HTR-8/SVneo (cell line): ENCODE measurements at regions not wholly inside any gene's neighbourhood (a gene's known extent, or its start where the extent isn't known, plus 50 kb on each side); places are given as distances from the start of the nearest gene placed in this dataset.
A peak's percentile ranks its signal among the peaks of the same experiment; 100 is the strongest.
"Not testable (repeated sequence)": the region's sequence is repeated elsewhere in the genome, so short reads cannot be mapped to it uniquely, and the experiment has no call there.

Source experiments
- DNase-seq: peaks from one replicate; pipeline ENCODE4 v3.0.0; 2011; ENCODE audit warnings: low spot score, mixed read lengths; ENCODE audit not compliant: insufficient read length
- FAIRE-seq: peaks from 2 replicates; lab custom pipeline; 2011; peaks lifted over from hg19 to GRCh38; lab: Jason Lieb, UNC

DNA sequence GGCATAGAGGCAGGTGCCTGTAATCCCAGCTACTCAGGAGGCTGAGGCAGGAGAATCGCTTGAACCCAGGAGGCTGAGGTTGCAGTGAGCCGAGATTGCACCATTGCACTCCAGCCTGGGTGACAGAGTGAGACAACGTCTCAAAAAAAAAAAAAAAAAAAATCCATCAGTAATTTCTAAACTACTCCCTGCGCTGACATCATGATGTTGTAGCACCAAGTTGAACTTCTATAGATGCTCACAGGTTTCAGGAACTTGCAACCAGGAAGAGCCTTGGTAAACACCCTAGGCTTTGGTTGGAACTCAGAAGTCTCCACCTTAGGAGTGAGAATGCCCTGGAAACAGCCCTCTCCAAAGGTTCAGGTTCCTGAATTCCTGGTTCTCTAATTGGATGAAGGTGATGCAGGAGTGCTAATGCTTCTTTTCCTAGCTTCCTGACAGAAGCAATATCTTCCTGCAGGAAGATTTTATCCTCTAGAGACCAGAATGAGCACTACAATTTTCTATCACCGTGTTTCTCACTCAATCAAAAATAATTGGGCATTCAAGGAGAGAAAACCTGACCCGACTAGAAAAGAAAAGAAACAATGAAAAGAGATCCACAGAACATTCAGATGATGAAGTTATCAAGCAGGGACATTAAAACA is 469.6 kb downstream of the GADD45G start:
- no peak for DNase-seq
- FAIRE-seq, result no peak

DNA sequence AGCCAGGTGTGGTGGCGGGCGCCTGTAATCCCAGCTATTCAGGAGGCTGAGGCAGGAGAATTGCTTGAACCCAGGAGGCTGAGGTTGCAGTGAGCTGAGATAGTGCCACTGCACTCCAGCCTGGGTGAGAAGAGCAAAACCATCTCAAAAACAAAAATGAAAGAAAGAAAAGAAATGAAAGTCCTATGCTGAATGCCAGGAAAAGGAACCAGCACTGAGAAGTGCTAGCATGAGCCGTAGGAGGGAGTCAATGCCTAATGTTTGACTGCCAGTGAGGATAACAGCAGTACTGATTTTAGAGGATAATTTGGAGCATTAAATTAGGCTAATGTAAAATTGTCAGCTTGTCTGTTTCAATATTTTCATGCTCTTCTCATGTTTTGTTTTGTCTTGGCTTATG is 472.8 kb downstream of the GADD45G start:
- FAIRE-seq, DNase-seq: not testable (repeated sequence)

DNA sequence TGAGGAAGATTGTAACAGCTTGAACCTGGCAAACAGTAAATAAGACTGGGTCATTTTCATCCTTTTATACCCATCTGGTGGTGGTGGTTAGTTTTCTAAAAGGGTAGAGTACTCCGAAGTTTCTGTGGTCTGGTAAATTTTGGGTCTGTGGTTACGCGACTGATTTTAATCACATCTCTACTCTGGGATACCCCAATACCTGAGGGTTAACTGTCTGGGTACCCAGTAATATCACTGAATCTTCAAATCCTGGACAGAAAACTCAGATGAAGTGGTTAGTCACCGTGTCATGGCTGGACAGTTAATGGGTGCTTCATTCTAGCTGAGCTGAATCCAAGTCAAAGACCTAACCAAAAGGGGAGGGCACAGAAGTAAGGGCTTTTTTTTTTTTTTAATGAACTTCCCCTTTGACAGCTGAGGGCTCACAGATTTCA is 474.2 kb downstream of the GADD45G start:
- DNase-seq, result no peak
- no peak for FAIRE-seq

DNA sequence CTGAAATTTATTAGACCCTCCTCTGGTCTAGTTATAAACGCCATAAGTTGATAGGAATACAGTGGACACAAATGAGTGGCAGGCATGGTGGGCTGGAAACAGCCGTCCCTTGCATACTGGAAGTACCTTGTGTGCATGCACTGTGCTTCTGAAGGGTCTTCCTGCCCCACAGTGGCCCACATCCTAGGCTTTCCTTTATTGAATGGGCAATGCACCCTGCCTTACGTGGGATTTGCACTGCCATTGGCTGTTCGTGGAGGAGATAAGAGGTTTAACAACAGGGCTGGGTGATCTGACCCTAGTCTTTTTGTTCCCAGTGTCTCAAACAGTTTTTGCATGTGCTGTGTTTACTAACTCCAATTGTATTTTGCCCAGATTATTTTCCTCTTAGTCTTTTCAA is 480.8 kb downstream of the GADD45G start:
- FAIRE-seq (no peak), DNase-seq (no peak)

DNA sequence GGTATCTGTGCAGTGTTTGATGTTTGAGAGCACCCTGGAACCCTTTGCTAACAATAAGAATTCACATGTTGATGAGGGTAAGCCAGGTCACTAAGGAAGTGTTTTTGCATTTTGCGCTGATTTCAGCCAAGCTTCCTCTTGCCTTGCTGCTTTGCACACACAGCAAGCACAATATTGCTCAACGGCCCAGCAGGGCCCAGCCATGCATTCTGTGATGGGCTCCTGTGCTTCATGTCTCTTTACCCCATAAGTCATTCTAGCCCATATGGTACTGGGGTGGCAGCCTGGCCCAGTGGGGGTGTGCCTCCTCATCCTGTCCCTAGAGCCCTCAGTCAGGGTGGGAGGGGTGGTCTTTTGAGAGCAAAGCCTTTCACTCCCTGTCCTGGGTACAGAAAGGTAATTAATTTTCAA is 481.3 kb downstream of the GADD45G start:
- FAIRE-seq (no peak), DNase-seq (no peak)

DNA sequence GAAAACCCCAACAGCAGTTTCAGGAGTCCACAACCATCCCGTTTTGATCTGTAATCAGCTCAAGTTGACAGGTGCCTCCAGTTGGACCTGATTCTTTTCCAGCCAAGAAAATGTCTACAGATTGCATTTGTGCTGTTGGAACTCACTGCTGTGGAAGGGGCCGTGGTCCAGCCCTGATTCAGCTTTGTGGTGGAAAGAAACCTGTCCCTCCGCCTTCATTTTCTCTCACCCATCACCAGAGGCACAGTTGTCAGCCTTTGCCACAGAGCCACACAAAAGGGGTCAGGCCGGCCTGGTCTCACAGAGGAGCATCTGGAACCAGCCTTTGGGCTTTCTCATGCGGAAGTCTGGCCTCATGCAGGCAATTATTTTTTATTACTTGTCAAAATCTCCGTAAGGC is 483.6 kb downstream of the GADD45G start:
- DNase-seq (no peak), FAIRE-seq (no peak)

DNA sequence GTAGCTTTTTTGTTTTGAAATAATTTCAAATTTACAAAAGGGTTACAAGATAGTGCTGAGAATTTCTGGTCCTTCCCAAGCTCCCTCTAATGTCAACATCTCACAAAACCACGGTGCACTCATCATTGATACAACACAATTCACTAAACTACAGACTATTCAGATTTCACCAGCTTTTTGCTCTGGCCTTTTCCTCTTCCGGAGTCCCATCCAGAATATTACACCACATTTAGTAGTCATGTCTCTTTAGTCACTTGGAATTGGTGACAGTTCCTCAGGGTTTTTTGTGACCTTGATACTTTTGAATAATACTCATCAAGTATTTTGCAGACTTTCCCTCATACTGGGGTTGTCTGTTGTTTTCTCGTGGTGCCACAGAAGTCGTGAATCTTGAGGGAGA is 484.0 kb downstream of the GADD45G start:
- no peak for DNase-seq
- FAIRE-seq, result no peak

DNA sequence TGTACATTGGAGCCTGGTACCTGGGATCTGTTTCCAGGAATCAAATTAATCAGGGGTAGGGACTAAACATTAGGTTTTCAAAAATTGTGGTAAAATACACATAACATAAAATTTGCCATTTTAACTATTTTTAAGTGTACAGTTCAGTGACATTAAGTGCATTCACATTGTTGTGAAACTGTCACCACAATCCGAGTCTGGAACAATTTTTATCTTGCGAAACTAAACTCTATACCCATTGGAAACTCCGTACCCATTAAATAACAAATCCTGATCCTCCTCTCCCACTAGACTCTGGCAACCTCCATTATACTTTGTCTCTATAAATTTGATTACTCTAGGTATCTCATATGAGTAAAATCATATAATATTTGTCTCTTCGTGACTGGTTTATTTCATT is 486.2 kb downstream of the GADD45G start:
- DNase-seq (no peak), FAIRE-seq (no peak)

DNA sequence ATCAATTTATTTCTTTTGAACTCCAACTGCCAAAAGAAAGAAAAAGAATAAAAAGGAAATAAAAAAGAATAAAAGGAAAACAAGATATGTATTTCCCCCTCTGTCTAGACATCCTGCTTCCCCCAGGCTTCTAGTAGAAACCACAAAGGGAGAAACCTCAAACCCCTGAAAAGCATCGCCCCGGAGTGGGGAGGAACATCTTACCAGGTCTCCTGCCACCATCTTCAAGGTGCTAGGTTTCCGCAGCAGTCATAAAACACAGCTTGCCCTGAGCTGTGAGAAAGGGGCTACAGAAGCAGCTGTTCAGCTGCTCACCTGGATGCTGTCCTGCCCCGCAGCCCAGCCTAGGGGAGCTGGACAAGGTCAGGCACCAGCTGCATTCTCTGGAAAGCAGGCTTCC is 487.7 kb downstream of the GADD45G start:
- no peak for FAIRE-seq
- no peak for DNase-seq

DNA sequence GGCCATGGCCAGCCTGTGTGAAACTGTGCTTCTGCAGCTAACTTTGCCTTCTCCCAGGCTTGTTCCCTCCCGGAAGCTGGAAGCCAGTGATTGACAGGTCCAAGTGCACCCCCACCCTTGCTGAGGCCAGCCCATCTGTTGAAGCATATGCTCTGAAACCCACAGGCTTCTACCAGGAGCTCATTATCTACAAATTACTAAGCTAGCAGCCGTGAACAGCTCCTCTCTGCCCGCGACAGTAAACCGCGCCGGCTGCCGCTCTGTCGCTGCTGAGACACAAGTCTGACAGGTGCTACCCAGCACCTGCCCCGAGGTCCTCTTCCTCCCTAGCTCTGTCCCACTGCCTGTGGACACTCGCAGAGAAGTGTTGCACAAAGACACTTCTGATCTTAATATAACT is 490.9 kb downstream of the GADD45G start:
- FAIRE-seq (no peak), DNase-seq (no peak)

DNA sequence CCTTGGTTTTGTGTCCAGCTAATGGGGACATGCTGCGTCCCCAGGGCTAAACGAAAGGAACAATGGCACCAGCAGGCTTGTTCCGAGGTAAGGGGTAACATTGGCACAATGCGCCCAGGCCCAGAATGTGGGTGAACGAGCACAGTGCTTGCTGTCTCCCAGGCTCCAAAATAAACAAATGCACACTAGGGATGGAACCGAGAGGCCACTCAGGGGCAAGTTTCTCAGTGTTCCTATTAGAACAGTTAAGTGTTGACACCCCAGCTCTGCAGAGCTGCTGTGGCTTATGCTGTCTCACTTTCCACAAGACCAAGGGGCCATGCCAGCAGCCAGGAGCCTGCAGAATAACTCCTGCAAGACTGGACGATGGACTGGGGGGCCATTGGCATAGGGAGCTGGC is 492.4 kb downstream of the GADD45G start:
- DNase-seq (no peak), FAIRE-seq (no peak)

DNA sequence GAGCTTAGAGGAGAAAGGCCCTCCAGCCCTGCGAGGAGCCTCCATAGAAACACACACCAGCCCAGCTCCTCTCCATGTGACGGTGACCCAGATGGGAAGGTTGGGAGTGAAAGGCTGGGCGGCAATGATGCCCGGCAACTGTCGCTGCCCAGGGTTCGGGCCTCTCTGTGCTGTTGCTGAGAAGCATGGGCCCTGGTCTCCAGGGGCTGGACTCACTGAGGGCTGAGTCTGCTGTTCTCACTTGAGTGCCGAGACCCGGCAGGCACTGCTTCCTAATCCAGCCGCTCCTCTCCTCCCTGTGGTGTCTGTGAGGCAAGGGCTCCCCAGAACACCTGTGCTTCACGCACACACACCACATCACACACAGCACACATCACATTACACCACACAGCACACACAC is 493.6 kb downstream of the GADD45G start:
- no peak for DNase-seq

DNA sequence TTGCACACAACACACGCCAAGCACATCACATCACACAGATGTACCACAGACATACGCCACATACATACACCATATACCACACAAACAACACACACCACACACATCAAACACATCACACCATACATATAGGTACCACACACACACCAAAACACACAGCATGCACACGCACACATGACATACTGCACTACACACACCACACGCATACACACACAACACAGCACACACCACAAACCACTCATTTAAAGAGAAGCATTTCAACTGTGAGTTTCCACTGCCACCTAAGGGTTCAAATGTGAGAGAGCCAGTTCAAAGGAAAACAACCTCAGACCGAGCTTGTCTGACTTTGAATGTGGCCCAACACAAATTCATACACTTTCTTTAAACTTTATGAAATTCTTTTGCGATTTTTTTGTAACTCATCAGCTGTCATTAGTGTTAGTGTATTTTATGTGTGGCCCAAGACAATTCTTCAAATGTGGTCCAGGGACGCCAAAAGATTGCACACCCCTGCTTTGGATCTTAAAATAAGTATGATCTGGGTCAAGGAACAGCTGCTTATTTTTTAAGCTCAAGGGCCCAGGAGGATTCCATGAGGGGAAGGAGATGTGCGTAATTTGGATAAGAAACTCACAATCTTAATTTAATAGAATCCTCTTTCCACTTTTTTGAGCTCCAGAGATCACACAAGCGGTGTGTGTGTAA is 494.6 kb downstream of the GADD45G start:
- peak; percentile 89 for FAIRE-seq
- no peak for DNase-seq

More for the DNA sequence above, 493.6 kb downstream of the GADD45G start:
- FAIRE-seq, result no peak

DNA sequence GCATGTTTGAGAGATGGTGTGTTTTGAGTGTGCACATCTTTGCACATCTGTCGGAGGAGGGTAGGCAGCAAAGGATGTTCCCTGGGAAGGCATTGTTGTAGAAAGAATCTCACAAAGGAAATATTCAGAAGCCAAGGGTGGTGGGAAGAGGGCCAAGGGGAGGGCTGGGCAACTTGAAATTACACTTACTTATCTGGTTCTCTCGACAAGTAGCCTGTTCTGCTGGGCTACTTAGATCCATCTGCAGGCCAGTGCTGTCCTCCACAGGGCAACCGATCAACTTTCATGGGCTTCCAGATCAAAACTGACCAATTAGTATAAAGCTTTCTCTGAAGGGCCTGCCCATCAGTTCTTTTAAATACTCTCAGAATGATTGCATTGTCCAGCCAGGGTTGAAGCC is 495.2 kb downstream of the GADD45G start:
- FAIRE-seq (no peak), DNase-seq (no peak)

DNA sequence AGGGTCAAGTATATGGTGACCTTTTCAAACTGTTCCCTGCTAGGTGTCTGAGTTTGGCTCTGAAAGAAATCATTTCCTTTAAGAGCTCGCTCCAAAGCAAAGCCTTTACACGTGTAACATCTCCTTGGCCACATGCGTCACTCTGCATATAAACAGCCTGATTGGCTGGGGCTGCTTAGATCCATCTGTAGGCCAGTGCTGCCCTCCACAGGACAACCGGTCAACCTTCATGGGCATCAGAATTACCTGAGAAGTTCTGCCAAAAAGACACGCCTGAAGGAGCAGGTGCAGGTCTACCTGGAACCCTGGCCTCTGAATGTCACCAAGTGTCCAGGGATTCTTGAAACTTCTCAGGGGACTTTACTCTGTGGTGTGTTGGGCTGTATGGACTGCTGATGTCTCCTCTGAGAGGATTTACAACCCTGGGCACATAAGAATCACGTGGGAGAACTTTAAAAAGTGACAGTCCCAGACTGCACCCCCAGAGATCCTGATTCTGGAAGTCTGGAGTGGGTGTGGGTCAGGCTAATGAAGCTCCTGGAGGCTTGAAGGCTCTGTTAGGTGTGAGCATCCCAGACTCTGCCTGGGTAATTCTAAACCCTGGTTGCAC is 497.6 kb downstream of the GADD45G start:
- FAIRE-seq (peak; percentile 60), DNase-seq (peak; percentile 32)

DNA sequence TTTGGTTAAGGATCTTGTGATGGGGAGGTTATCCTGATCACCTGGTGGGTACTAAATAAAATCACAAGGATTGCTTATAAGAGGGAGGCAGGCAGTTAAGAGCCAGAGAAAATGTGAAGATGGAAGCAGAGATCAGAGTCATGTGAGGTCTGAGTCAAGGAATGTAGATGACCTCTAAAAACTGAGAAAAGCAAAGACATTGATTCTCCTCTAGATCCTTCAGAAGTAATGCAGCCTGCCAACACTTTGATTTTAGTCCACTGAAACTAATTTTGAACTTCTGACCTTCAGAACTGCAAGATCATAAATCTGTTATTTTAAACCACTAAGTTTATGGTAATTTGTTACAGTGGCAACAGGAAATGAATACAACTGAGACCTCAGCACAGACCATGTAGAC is 499.0 kb downstream of the GADD45G start:
- no peak for FAIRE-seq

DNA sequence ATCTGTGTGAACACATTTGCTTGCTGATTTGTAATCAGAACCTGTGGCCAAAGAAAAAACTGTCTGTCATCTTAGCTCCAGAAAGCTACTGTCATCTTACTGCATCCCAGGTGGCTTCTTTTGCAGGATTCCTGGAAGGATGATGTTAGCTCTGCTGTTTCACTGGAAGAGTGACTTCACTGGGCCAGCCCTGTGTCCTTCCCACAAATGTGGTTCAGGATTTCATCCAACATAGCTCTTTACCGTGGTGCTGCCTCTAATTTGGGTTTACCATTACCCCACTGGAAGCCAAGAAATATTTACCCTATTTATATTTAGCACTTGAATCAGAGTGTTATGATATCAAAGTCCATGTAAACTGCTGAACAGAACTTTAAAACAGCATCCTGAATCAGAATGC is 501.0 kb downstream of the GADD45G start:
- FAIRE-seq (no peak), DNase-seq (no peak)

More for the DNA sequence above, 499.0 kb downstream of the GADD45G start:
- no peak for DNase-seq

DNA sequence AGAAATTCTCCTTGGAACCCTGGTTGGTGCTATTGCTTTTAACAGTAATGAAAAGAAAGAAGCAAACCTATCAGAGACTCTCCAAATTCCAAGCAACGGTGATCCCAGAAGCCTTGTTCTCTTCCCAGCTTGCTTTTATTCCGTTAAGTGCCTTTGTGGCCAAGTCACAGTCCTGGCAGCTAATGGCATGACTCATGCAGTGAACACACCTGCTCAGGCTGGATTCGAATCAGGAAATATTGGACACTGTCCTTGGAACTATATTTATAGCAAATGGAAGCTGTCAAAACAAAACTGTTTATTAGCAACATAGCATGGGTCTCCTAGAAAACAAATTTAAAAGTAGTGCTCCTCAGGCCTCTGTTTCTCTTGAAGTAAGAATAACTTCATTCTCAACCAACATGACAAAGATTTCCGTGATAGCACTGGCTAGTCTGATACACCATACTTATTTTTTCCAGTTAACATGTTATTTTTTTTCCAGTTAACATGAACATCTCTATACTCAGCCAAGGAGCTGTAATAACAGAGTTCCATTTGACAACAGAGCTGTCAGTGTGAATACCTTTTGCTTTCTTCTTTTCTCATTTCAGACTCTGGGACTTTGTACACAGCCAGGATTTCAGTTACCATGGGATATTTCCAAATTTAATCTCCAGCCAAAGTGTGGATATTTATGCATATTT is 502.4 kb downstream of the GADD45G start:
- FAIRE-seq (no peak), DNase-seq (no peak)

DNA sequence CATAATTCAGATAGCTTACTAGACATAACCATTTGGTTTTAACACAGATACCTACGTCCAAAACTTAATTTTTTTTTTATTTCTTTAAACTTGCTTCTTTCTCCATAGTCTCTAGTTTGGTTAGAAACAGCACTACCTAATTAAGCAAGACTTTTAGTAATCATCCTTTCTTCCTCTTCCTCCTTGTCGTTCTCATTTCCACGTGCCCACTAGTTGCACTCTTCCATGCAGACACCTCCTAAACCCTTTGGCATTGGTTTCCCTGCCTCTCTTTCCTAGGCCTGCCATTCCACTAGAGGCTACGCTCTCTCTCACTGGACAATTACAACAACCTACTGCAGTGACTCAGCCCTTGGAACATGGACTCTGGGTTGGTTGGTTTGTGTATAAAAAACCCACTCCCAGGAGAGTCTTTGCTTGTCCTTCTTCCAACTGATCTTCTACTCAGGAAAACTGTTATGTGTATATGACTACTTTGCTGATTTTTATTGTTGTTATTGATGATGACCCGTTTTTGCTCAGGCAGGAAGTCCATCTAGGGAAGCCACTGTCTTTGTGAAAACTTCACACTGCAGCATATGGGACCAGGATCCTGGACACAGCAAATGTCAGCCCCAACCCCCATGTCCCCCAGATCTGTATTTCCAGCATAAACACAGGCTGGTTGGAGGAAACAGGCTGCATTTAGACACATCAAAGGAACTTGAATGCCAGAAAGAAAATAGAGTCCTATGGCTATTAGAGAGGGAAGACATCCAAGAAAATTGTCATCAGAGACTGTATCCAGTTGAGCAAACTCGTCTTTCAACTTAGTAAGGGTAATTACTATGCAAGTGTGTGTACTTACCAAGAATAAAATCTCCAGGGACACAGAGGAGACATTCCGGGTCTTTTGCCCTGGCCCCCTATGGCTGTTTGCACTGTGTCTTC is 503.2 kb downstream of the GADD45G start:
- DNase-seq (no peak), FAIRE-seq (no peak)

DNA sequence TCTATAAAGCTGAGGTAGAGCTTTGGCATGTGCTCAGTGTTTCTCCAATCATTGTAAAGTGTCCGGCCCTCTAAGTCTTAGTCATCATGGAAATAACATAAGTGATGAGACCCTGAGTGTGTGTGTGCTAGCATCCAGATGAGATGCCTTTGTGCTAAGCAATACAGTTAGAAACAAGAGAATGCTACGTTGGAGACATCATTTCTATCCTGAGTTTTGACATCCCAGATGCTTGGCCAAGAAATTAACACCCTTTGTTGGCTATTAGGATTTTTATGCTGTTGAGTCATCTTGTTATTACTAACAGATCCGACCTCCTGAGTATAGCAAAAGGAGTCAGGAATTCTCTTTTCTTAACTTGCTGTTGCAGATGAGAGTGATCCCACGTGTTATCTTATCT is 508.0 kb downstream of the GADD45G start:
- FAIRE-seq, result no peak
- no peak for DNase-seq
